GM12892 (cell line): ENCODE measurements at regions not wholly inside any gene's neighbourhood (a gene's known extent, or its start where the extent isn't known, plus 50 kb on each side); places are given as distances from the start of the nearest gene placed in this dataset.
"Not testable (repeated sequence)": the region's sequence is repeated elsewhere in the genome, so short reads cannot be mapped to it uniquely, and the experiment has no call there.

Experiments used
- DNase-seq: peaks from one replicate; pipeline ENCODE4 v3.0.0; 2011; ENCODE audit not compliant: insufficient read length
- FAIRE-seq: peaks from 2 replicates; lab custom pipeline; 2011; peaks lifted over from hg19 to GRCh38; lab: Jason Lieb, UNC
- POLR2A ChIP-seq: IDR thresholded peaks from 2 replicates; pipeline ENCODE4 v1.6.1; 2011; ENCODE audit warnings: low read depth, low read length, control low read depth
- POLR2AphosphoS5 ChIP-seq: IDR thresholded peaks from 2 replicates; pipeline ENCODE4 v1.6.1; 2011; ENCODE audit warnings: low read depth, low read length, control low read depth
- TAF1 ChIP-seq: IDR thresholded peaks from 2 replicates; pipeline ENCODE4 v1.6.1; 2011; ENCODE audit warnings: low read depth, mild to moderate bottlenecking, control low read depth, low read length, borderline replicate concordance

GRCh38 chr22:23397613-23398567 lies 182.2 kb downstream of the IGLL1 start:
- DNase-seq = no peak
- FAIRE-seq = no peak
- no peak for TF ChIP-seq POLR2A
- TF ChIP-seq POLR2AphosphoS5 = no peak
- no peak for TF ChIP-seq TAF1

- DNase-seq (no peak), FAIRE-seq (no peak)
- TF ChIP-seq POLR2A = no peak
- TF ChIP-seq TAF1 = no peak
- no peak for TF ChIP-seq POLR2AphosphoS5
Observed at GRCh38 chr22:23397008-23397612, 183.0 kb downstream of the IGLL1 start.

GRCh38 chr22:23396362-23397007 lies 183.6 kb downstream of the IGLL1 start:
- no peak for TF ChIP-seq POLR2A
- FAIRE-seq = no peak
- DNase-seq = no peak

GRCh38 chr22:23395530-23396361 lies 184.3 kb downstream of the IGLL1 start:
- DNase-seq = no peak
- no peak for FAIRE-seq
- TF ChIP-seq POLR2AphosphoS5 (no peak), TAF1 (no peak), POLR2A (no peak)

- FAIRE-seq (no peak), DNase-seq (no peak)
- TF ChIP-seq POLR2AphosphoS5 (no peak), TAF1 (no peak), POLR2A (no peak)
Observed at GRCh38 chr22:23394525-23395326, 185.4 kb downstream of the IGLL1 start.

DNA sequence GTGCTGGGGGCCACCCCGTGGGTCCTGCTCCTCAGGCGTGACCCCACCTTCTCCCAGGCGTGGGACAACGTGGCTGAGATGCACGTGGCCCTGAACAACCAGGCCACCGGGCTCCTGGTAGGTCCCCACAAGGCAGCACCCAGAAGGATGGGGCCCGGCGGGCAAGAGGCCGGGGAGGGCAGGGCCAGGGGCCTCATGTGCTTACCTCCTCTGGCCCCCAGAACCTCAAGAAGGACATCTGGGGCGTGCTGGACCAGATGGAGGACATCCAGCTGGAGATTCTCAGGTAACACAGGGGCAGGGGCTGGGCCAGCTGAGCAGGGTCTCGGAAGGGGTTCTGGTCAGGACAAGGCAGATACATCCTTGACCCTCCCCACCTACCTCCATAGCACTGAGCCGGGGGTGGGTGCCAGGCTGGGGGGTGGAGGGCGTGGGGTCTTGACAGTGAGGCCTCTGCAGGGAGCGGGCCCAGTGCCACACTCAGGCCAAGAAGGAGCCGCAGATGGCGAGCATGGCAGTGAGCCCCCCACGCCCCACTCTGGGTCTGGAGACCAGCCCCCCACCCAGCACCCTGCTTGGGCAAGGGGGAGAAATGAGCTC lies 186.3 kb downstream of the IGLL1 start:
- no peak for TF ChIP-seq POLR2A
- no peak for TF ChIP-seq TAF1
- TF ChIP-seq POLR2AphosphoS5 = no peak
- DNase-seq (no peak), FAIRE-seq (no peak)

- FAIRE-seq, DNase-seq: not testable (repeated sequence)
Observed at GRCh38 chr22:23393199-23393598, 186.9 kb downstream of the IGLL1 start.

- DNase-seq (no peak), FAIRE-seq (no peak)
- TF ChIP-seq POLR2AphosphoS5 = no peak
- no peak for TF ChIP-seq POLR2A
- no peak for TF ChIP-seq TAF1
Observed at GRCh38 chr22:23392420-23393121, 187.5 kb downstream of the IGLL1 start.

DNA sequence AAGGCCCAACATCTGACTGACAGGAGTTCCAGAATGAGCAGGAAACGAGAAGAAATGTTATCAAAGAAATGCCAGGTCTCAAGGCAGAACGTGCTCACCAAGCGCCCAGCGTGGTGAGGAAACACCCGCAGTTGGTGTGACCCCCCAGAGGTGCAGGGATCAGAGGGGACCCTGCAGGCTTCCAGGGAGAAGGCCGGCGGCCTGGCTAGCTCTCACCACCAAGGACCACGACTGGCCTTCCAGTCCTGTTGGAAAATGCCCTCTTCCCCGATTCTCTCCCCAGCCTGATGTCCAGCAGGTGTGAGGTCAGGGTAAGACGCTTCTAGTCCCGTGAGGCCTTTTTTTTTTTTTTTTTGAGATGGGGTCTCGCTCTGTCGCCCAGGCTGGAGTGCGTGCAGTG lies 189.1 kb downstream of the IGLL1 start:
- TF ChIP-seq POLR2AphosphoS5 (no peak), POLR2A (no peak), TAF1 (no peak)
- DNase-seq (no peak), FAIRE-seq (no peak)

DNA sequence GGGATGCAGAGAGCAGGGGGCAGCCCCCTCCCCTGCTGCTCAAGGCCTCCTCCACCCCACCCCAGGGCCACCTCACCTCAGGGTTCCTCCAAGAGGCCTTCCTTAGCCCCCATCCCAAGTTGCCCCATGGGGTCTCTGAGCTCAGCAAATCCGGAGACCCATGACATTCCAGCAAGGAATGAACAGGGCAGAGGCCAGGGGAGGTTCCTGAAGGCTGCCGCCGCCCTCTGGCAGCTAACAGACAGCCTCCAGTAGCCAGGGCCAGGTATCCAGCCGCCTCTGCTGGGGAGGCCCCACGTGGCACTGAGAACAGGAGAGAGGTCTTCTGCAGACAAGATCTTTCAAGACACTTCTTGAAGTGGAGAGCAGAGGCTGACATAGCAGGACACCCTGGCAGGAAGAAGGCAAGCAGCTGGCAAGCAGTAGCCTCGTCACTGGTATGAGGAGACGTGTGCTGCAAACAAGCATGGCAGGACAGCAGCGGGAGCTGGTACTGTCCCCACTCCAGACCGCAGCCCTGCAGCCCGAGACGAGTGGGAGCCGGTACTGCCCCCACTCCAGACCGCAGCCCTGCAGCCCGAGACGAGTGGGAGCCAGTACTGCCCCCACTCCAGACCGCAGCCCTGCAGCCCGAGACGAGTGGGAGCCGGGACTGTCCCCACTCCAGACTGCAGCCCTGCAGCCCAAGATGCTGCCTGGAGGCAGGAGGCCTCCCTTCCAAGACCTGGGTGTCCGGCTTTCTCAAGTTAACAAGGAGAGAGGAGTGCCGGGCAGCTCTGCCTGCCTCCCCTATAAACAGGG lies 190.6 kb downstream of the IGLL1 start:
- FAIRE-seq = no peak
- TF ChIP-seq POLR2A (no peak), TAF1 (no peak), POLR2AphosphoS5 (no peak)
- no peak for DNase-seq
